Fibroblast of the aortic adventitia (primary cell): ENCODE measurements at regions not wholly inside any gene's neighbourhood (a gene's known extent, or its start where the extent isn't known, plus 50 kb on each side); places are given as distances from the start of the nearest gene placed in this dataset.

Experiments used
- DNase-seq: peaks from one replicate; pipeline ENCODE4 v3.0.0-alpha.2; 2010; ENCODE audit warnings: low read depth
- H3K4me3 ChIP-seq: 2 replicates; pipeline ENCODE4 v1.5.1; 2011; ENCODE audit warnings: low read depth, mild to moderate bottlenecking, control low read depth, low read length, moderate library complexity
- TF ChIP-seq, protein P1 (sequence below): IDR thresholded peaks from 2 replicates; pipeline ENCODE4 v1.5.1; 2011; ENCODE audit warnings: mild to moderate bottlenecking, low read length, control low read depth, inconsistent platforms; ENCODE audit not compliant: insufficient read depth

DNA sequence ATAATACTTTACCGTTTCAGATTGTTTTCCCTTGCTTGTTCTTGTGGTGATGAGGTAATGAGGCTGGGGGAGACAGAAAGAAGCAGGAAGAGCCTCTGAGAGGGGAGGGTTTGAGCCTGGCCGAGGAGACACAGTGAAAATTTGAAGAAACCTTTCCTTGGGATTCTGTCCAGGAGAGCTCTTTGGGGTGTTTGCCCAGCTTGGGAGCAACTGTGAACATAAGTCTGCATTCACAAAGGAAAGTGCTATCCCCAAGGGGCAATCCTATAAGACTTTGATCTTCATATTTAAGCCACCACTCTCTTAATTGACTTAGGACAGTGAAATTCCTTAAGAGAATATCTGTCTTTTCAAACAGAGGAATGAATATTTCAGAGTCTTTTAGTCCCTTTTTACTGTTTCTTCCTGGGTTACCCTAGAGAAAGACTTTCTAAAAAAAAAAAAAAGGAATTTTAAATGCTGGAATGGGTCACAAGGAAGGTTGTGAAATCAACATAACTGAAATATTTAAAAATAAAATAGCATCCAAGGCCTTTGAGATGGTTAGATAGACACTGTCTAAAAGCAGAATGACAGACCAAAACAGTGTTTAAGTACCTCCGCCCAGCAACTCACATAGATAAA is 52.5 kb upstream of the STAM2 start:
- H3K4me3 ChIP-seq: no peak overlapping the region
- DNase-seq: peak; percentile 69
- TF ChIP-seq, protein P1, sequence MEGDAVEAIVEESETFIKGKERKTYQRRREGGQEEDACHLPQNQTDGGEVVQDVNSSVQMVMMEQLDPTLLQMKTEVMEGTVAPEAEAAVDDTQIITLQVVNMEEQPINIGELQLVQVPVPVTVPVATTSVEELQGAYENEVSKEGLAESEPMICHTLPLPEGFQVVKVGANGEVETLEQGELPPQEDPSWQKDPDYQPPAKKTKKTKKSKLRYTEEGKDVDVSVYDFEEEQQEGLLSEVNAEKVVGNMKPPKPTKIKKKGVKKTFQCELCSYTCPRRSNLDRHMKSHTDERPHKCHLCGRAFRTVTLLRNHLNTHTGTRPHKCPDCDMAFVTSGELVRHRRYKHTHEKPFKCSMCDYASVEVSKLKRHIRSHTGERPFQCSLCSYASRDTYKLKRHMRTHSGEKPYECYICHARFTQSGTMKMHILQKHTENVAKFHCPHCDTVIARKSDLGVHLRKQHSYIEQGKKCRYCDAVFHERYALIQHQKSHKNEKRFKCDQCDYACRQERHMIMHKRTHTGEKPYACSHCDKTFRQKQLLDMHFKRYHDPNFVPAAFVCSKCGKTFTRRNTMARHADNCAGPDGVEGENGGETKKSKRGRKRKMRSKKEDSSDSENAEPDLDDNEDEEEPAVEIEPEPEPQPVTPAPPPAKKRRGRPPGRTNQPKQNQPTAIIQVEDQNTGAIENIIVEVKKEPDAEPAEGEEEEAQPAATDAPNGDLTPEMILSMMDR: no peak

DNA sequence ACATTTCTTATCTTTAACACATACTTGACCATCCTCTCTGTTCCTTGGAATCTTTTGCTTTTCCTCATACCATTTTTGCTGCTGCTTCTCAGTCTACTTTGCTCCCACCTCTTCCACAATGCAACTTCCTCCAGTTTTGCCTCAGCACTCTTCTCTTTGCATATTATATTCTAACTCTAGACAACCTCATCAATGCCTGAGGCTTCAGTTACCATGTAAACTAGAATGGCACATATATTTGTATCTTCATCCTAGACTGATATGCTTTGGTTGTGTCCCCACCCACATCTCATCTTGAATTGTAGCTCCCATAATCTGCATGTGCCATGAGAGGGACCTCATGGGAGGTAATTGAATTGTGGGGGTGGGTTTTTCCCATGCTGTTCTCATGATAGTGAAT is 55.9 kb upstream of the STAM2 start:
- TF ChIP-seq, protein P1: no peak
- H3K4me3 ChIP-seq: no peak overlapping the region
- DNase-seq: no peak

DNA sequence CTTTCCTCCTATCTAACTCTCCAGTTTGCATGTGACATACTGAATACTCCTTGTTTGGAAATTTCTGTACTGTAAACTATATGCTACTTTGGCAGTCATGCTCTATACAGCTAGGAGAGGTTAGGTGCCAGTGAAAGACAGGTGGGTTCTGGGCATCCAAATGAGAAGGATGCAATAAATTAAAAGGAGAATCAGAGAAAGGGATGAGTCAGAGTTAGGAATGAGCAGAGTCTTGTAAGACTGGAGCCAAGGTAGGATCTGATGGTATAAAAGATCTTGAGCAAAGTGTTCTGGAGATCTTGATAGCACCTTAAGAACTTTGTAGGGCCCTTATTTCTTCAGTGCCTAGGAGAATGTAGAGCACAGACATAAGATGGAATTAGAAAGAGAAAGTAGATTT is 58.7 kb upstream of the STAM2 start:
- TF ChIP-seq, protein P1: no peak
- H3K4me3 ChIP-seq: no peak overlapping the region
- no peak for DNase-seq

DNA sequence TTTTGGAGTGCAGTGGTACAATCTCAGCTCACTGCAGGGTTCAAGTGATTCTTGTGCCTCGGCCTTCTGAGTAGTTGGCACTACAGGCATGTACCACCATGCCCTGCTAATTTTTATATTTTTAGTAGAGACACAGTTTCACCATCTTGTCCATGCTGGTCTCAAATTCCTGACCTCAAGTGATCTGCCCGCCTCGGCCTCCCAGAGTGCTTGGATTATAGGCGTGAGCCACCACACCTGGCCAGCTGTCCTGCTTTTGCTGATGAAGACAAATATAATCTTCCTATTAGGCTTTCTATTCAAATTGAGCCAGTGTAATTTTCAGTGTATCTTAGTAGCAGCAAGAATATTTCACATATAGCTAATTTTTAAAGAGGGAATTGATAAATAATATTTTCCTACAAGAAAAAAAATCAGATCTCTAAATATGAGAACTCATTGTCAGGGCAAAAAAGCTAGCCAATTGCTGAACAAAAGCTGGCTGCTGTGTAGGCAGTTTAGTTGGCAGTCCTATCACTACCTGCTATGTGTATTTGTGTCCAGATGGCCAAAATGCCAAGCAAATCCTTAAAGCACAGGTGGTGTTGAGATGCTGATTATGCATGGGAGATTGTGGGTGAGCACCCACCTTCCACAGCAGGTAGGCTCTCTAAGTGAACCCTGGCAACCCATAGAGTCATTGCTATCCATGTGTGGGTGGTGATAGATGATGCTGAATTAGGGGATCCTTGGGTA is 60.8 kb upstream of the STAM2 start:
- TF ChIP-seq, protein P1: no peak
- no peak for DNase-seq
- no peak overlapping the region for H3K4me3 ChIP-seq

DNA sequence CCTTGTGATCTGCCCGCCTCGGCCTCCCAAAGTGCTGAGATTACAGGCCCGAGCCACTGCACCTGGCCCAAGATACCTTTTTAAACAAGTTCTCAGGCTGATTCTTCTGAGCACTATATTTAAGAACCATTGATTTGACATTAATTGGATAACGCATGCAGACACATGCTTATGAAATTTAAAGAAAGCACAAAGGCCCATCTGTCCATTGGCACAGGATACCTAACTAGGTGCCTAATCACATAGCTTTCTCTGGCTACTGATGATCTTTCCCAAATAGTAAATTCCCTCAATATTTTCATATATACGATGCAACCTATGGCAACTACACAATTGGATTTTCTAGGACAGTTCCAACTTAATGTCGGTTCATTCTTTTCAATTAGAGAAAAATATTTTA is 62.5 kb upstream of the STAM2 start:
- TF ChIP-seq, protein P1: no peak
- no peak overlapping the region for H3K4me3 ChIP-seq
- no peak for DNase-seq

DNA sequence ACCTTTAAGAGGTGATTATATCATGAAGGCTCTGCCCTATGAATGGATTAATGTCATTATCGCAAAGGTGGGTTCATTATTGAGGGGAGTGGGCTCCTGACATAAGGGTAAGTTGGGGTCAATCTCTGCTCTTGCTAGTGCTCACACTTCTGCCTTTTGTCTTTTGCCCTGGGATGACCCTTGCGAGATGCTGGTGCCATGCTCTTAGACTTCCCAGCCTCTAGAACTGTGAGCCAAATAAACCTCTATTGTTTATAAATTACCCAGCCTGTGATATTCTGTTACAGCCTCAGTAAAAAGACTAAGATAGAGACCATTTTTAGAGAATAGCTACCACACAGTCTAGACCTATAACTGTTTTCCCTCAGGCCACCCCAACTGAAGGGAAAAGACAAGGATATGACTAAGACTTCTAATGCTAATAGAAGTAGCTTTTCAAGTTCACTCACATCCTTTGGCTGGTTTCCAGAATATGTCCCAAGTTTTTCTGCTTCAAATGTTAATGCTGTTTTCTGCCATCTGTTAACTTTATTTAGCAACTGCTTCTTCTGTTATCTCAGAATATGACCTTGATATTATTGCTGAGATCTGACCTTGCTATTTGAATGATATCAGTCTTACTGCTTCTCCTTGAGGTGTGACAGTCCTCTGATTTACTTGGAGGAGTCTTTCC is 65.1 kb upstream of the STAM2 start:
- DNase-seq: peak; percentile 25
- TF ChIP-seq, protein P1: no peak
- H3K4me3 ChIP-seq: no peak overlapping the region
